GM12891 (cell line): ENCODE measurements at regions not wholly inside any gene's neighbourhood (a gene's known extent, or its start where the extent isn't known, plus 50 kb on each side); places are given as distances from the start of the nearest gene placed in this dataset.

ENCODE experiments used
- DNase-seq: peaks from one replicate; pipeline ENCODE4 v3.0.0; 2011; ENCODE audit warnings: low spot score; ENCODE audit not compliant: insufficient read length
- FAIRE-seq: peaks from 2 replicates; lab custom pipeline; 2011; peaks lifted over from hg19 to GRCh38; lab: Jason Lieb, UNC
- PAX5 ChIP-seq: IDR thresholded peaks from 2 replicates; pipeline ENCODE4 v1.6.1; 2011; ENCODE audit warnings: low read length, moderate library complexity, mild to moderate bottlenecking; ENCODE audit not compliant: insufficient read depth, severe bottlenecking
- POLR2A ChIP-seq: IDR thresholded peaks from 2 replicates; pipeline ENCODE4 v1.6.1; 2011; ENCODE audit warnings: low read depth, low read length, control low read depth
- POLR2AphosphoS5 ChIP-seq: IDR thresholded peaks from 2 replicates; pipeline ENCODE4 v1.6.1; 2011; ENCODE audit warnings: low read depth, low read length, control low read depth
- POU2F2 ChIP-seq: IDR thresholded peaks from 2 replicates; pipeline ENCODE4 v1.6.1; 2011; ENCODE audit warnings: low read depth, mild to moderate bottlenecking, control low read depth, low read length, moderate library complexity
- SPI1 ChIP-seq: IDR thresholded peaks from 2 replicates; pipeline ENCODE4 v1.6.1; 2011; ENCODE audit warnings: low read depth, low read length, control low read depth
- TAF1 ChIP-seq: IDR thresholded peaks from 2 replicates; pipeline ENCODE4 v1.6.1; 2011; ENCODE audit warnings: low read depth, low read length, control low read depth

- FAIRE-seq = no peak
- no peak for DNase-seq
- TF ChIP-seq POU2F2 (no peak), POLR2A (no peak), POLR2AphosphoS5 (no peak), PAX5 (no peak), SPI1 (no peak), TAF1 (no peak)
Measured at GRCh38 chr5:121497176-121497575, 354.5 kb upstream of the FTMT start.

- FAIRE-seq (no peak), DNase-seq (no peak)
- TF ChIP-seq POLR2AphosphoS5 (no peak), POU2F2 (no peak), PAX5 (no peak), POLR2A (no peak), TAF1 (no peak), SPI1 (no peak)
Measured at GRCh38 chr5:121500310-121500709, 351.4 kb upstream of the FTMT start.

DNA sequence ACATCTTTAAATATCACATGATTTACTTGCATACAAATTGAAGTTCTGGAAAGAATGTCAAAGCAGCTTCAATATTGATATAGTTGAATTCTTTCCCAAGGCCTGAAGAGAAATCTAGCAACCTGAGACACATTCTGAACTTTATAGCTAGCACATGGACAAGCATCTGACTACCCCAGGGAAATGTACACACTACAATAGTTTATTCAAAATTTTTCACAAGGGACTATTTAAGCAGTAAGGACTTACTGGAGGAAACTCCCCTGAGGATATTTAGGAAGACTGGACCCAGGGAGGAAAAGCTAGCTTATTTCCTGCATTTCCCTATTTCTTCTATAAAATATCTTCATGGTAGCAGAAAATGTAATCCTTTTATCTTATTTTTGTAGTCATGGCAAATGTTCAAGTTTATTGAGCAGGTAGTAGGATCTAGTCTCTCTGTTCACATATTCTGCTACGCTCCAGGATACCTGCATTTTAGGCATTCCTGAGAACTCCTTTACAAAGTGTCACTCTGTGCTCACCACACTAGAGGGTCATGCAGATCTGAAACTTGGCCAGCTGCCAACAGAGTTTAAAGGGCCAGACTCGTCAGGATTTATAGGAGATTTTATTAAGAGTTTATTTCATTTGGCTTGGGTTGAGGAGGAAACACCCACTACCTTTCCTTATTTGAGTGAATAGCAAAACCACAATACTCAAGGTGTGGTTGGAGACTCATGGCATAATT lies 348.4 kb upstream of the FTMT start:
- FAIRE-seq = no peak
- TF ChIP-seq SPI1 = no peak
- no peak for DNase-seq

GRCh38 chr5:121516997-121517396 lies 334.7 kb upstream of the FTMT start:
- FAIRE-seq = no peak

GRCh38 chr5:121525706-121526105 lies 326.0 kb upstream of the FTMT start:
- no peak for FAIRE-seq
- TF ChIP-seq POU2F2 (no peak), TAF1 (no peak), SPI1 (no peak), POLR2A (no peak), POLR2AphosphoS5 (no peak), PAX5 (no peak)
- DNase-seq = no peak

More at GRCh38 chr5:121516997-121517396, 334.7 kb upstream of the FTMT start:
- no peak for DNase-seq
- no peak for TF ChIP-seq PAX5
- no peak for TF ChIP-seq POU2F2

DNA sequence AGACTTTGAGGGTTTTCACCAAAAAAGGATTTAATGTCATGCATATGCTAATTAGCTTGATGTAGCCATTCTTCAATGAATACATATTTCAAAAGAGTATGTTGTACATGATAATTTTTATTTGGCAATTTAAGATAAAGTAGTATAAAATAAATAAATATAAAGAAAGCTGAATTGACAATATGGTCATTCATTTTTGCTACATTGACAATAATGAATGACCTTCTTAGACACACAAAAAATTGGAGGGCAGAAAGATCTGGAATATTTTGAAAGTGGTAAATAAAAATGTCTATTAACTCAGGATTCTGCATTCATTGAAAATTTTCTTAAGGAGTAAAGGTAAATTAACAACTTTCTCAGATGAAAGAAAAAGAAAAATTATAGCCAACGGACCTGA lies 324.8 kb upstream of the FTMT start:
- DNase-seq = no peak
- FAIRE-seq = no peak
- TF ChIP-seq SPI1 (no peak), POLR2AphosphoS5 (no peak), PAX5 (no peak), TAF1 (no peak), POU2F2 (no peak), POLR2A (no peak)

DNA sequence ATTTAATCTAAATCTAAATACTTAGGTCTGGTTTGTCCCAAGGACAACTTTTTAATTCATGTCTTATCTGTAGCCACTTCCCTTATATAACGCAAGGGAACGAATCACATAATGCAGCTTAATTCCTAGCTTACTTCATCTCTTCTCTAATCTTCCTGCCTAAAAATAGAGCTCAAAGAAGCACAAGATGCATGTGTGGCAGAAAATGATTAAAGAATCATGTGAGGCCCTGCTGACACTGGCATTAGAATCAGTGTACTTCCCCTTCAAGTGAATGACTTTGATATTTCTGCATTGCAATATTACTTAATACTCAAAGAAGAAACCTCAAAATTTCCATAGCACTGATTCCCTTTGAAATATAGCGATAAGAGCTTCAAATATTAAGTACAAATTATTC lies 317.9 kb upstream of the FTMT start:
- TF ChIP-seq POU2F2 = no peak
- TF ChIP-seq SPI1 = no peak
- TF ChIP-seq TAF1 = no peak
- TF ChIP-seq PAX5 = no peak
- no peak for TF ChIP-seq POLR2A
- no peak for TF ChIP-seq POLR2AphosphoS5
- no peak for FAIRE-seq

DNA sequence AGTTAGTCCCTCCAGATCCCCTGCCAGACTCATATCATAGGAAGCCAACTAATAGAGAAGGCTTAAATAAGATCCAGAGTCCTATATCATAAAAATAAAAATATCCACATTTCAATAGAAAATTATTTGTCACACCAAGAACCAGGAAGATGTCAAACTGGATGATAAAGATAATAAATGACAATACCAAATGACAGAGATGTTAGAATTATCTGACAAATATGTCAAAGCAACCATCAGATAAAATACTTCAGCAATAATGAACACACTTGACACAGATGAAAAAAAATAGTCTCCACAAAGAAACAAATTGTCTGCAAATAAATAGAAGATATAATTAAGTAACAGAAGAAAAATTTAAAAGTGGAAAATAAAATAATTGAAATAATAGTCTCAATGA lies 300.7 kb upstream of the FTMT start:
- TF ChIP-seq POLR2AphosphoS5 = no peak
- no peak for TF ChIP-seq POU2F2
- TF ChIP-seq PAX5 = no peak
- TF ChIP-seq TAF1 = no peak
- TF ChIP-seq SPI1 = no peak
- no peak for TF ChIP-seq POLR2A
- FAIRE-seq (no peak), DNase-seq (no peak)

More for the DNA sequence above, 317.9 kb upstream of the FTMT start:
- no peak for DNase-seq

GRCh38 chr5:121559832-121560231 lies 291.9 kb upstream of the FTMT start:
- FAIRE-seq = no peak
- TF ChIP-seq TAF1 = no peak
- DNase-seq = no peak

- no peak for FAIRE-seq
- no peak for DNase-seq
- TF ChIP-seq SPI1 (no peak), TAF1 (no peak), POLR2A (no peak), POLR2AphosphoS5 (no peak), PAX5 (no peak), POU2F2 (no peak)
Measured at GRCh38 chr5:121572061-121572460, 279.6 kb upstream of the FTMT start.

- no peak for DNase-seq
- TF ChIP-seq POLR2A (no peak), PAX5 (no peak), SPI1 (no peak), POLR2AphosphoS5 (no peak), TAF1 (no peak), POU2F2 (no peak)
- no peak for FAIRE-seq
Measured at GRCh38 chr5:121573721-121574382, 277.8 kb upstream of the FTMT start.
